ENCODE measurements at regions not wholly inside any gene's neighbourhood (a gene's known extent, or its start where the extent isn't known, plus 50 kb on each side); places are given as distances from the start of the nearest gene placed in this dataset.
"Not testable (repeated sequence)": the region's sequence is repeated elsewhere in the genome, so short reads cannot be mapped to it uniquely, and the experiment has no call there.

DNA sequence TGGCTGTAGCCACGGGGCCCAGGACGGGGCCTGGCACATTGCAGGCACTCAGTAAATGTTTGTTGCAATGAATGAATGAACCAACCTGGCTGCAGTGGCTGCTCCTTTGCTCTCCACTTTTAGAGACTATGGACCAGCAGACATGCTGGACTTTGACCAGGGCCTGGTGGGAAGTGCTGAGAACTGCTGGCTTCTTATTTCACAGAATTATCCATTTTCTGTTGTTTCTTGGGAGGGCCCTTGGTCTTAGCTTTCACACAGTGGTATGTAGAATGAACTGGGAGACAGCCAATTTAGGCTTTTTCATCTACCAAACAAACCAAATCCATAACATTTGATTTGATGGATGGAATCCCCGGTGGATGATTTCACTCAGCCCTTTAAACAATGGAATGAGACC, 78.0 kb upstream of the LHFPL2 start:
- no peak for DNase-seq

- no peak for DNase-seq
These were observed 77.4 kb upstream of the LHFPL2 start for GRCh38 chr5:78726003-78726402.

DNA sequence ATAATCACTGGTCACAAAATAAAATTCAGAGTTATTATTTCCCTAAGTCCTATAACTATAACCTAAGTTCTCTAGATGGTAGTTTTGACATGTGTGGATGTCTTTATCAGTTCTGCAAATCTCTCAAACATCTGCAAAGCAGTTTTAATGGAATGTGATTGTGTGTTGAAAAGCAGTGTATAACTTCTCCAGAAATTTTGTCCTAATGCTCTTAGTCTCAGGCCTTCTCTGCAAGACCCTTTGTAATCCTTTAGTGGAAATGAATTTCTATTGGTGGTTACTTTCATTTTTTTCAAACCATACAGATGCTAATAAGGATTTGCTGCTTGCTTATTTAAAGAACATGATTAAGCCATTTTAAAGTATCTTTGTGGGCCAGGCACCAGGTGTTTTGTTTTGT, 75.5 kb upstream of the LHFPL2 start:
- no peak for DNase-seq

- DNase-seq, result no peak
These were observed 72.4 kb upstream of the LHFPL2 start for GRCh38 chr5:78720997-78721396.

DNA sequence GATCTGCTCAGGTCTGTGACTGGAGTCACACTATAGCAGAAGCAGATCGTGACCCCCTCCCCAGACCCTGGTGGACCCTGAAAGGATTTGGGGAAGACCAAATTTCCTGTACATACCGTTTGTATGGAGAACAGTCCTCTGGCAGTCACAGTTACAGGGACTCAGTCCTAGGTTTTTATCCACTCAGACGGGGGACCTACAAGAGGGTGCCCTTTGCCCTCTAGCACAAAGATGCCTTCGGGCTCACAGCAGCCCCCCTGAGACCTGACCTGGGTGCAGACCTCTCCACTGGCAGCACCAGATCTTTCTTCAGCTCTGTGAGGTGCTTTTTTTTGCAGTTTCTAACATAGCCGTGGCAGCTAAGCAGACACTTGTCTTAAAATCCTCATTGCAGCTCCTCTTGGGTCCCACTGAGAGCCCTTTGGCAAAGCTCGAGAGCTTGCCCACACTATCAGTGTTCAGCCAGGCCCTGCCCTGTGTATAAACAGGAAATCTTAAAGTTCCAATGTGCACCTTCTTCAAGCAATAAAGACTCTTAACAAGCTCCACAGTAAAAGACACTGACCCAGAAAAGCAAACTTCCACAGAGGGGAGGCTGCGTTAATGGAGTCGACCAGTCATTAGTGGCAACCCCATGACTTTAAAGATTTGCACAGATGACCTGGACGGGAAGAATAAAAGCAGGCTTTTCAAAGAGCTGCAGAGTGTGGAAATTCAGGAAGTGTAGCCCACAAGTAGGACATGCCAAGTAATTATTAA, 71.8 kb upstream of the LHFPL2 start:
- no peak for DNase-seq

GRCh38 chr5:78719504-78720219, 71.1 kb upstream of the LHFPL2 start:
- DNase-seq, result no peak

DNA sequence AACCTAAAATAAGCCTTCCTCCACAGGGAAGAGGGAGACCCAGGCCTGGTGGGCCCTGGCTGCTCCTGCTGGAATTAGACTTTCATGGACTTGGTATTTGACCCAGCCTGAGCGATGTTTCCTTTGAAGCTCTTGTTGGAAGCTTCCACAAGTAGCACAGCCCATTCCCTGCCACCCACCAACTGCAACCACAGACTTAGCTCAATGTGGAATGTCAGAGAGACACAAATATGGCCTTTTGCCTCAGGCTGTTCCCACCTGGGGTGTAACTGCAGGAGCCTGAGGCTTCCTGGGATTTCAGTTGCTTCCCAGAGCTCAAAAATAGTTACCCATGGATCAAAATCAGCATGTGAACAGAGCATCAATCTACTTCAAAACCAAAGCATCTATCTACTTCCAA, 70.3 kb upstream of the LHFPL2 start:
- no peak for DNase-seq

GRCh38 chr5:78717674-78718584, 69.4 kb upstream of the LHFPL2 start:
- no peak for DNase-seq

GRCh38 chr5:78716206-78716605, 67.6 kb upstream of the LHFPL2 start:
- DNase-seq, result no peak

DNA sequence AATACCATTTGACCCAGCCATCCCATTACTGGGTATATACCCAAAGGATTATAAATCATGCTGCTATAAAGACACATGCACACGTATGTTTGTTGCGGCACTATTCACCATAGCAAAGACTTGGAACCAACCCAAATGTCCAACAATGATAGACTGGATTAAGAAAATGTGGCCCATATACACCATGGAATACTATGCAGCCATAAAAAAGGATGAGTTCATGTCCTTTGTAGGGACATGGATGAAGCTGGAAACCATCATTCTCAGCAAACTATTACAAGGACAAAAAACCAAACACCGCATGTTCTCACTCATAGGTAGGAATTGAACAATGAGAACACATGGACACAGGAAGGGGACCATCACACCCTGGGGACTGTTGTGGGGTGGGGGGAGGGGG, 66.8 kb upstream of the LHFPL2 start:
- not testable (repeated sequence) for DNase-seq

DNA sequence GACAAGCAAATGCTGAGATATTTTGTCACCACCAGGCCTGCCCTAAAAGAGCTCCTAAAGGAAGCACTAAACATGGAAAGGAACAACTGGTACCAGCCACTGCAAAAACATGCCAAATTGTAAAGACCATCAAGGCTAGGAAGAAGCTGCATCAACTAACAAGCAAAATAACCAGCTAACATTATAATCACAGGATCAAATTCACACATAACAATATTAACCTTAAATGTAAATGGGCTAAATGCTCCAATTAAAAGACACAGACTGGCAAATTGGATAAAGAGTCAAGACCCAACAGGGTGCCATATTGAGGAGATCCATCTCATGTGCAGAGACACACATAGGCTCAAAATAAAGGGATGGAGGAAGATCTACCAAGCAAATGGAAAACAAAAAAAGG, 63.1 kb upstream of the LHFPL2 start:
- not testable (repeated sequence) for DNase-seq

GRCh38 chr5:78709729-78710430, 61.3 kb upstream of the LHFPL2 start:
- DNase-seq, result not testable (repeated sequence)

- no peak for DNase-seq
These were observed 58.3 kb upstream of the LHFPL2 start for GRCh38 chr5:78706825-78707224.

DNA sequence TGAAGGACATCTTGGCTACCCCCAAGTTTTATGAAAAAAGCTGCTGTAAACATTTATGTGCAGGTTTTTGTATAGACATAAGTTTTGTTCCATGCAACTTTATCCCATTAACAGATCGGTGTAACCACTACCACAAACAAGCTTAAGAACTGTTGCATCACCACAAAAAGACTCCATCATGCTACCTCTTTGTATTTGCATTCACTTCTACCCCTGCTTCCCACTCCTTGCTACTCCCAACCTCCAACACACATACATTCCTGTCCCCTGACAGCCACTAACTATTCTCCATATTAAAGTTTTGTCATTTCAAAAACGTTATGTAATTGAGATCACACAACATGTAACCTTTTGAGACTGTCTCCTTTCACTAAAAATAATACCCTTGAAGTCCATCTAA, 57.8 kb upstream of the LHFPL2 start:
- DNase-seq, result no peak

DNA sequence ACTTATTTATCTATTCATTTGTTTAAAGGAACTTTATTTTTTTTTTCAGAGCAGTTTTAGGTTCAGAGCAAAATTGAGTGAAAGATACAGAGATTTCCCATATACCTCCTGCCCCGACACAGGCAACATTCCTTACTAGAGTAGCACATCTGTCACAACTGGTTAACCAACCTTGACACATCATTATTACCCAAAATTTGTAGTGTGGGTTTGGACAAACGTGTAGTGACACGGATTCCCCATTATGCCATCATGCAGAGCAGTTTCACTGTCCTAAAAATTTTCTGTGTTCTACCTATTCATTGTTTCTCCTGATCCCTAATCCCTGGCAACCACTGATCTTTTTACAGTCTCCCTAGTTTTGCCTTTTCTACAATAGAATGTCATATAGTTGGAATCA, 57.3 kb upstream of the LHFPL2 start:
- DNase-seq, result no peak

- DNase-seq, result no peak
These were observed 53.3 kb upstream of the LHFPL2 start for GRCh38 chr5:78701795-78702410.

GRCh38 chr5:78699552-78700153, 51.1 kb upstream of the LHFPL2 start:
- peak in 18 of 56 donors; percentile 1 to 64 (median 20) for DNase-seq

DNA sequence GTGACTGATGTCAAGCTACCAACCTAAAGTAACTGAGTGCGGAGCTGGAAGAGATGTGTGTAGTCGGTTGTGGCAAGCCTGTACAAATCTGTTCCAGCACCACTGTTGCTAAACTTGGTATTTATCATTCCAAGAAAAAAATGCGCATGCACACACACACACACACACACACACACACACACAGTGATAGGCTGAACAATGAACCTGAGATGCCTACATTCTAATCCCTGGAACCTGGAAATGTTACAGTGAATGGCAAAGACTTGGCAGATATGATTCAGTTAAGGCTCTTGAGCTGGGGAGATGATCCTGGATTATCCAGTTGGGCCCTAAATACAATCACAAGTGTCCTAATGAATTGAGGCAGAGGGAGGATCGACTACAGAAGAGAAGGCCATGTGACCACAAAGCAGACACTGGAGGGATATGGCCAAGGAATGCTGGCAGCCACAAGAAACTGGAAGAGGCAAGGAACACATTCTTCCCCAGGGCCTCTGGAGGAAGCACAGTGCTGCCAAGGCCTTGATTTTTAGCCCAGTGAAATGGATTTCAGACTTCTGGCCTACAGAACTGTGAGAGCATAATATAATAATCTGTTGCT, 49.7 kb upstream of the LHFPL2 start:
- no peak for DNase-seq

Measured in nucleus accumbens (tissue), 56 donors.